ENCODE measurements at regions not wholly inside any gene's neighbourhood (a gene's known extent, or its start where the extent isn't known, plus 50 kb on each side); places are given as distances from the start of the nearest gene placed in this dataset.

DNA sequence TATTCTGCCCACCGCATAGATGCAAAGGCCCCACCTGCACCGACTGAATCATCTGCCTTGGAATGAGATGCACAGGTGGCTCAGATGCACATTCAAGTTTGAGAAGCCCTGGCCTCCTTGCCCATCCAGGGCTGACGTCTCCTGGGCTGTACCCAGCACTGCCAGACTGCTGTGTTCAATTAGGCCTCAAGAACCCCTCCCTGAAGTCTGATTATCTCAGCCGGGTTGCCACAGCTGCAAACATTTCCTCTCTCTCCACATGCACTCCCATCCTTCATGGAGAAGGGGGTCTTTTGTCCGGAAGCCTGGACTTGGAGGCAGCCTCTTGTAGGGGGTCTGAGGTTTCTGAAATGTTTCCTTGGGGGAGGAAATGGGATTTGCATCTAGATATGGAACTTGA is 459.4 kb upstream of the PROK2 start:
- no peak for DNase-seq

DNA sequence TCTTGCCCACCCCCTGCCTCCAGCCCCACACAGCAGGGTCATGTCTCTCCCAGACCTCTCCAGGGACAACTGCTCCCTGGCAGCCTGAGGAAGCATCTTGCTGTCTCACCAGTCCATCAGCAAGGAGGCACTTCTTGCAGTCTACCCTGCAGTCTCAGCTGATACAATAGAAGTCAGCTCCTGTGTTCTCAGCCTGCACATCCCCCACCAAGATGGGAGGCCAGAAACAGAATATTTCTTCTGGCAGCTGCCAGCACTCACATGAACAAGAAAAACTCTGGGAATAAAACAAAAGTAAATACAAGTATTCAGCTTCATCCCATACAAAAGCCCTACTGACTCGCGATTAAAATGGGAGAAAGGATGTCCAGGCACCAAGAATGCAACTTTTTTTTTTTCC is 457.4 kb upstream of the PROK2 start:
- no peak for DNase-seq

DNA sequence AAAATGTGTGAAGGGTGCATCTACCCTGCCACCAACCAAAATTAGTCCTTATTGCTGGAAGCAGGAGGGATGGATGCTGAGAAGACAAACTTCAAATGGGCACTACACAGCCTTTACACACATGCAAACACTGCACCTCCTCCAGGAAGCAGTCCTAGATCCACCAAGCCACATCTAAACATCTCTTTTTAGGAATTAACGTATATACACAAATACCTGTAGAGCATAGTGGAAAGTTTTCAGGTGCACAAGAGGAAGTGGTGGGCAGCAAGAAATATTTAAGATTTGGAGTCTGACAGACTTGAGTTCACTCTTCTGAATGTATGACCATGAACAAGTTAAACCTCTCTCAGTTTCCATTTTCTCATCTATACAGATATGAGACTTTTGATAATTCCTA is 456.6 kb upstream of the PROK2 start:
- DNase-seq, result no peak

DNA sequence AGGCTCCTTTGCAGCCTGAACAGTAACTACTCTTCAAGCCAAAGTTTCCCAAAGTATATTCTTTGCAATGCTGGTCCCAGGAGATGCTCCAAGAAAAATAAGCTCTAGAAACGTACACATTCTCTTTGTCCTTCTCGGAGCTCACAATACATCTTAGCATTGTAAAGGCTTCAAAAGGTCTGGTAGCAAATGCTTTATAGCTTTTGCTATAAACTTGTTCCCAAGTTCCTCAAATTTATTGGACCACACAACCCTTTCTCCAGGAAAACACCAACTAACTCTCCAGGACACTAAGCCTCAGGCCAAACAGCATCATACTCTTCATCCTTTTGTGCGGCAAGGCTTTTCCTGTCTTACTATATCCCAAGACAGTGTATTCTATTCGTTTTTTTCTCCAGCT is 455.6 kb upstream of the PROK2 start:
- DNase-seq, result no peak

DNA sequence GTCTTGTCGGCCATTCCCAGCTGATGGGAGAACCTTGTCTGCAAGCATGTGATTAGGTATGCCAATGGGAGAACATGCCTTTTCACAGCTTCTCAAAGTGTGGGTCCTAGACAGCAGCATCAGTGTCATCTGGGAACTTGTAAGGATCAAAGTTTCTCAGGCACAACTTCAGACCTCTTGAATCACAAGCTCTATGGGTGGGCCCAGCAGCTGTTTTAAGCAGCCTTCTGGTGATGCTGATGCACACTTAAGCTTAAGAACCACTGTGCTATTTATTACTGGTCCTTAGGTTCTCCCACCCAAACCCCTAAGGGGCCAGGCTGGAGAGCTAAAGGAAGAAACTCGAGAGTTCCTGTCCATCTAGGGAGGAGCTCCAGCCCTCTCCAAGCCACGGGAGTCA is 453.9 kb upstream of the PROK2 start:
- no peak for DNase-seq

DNA sequence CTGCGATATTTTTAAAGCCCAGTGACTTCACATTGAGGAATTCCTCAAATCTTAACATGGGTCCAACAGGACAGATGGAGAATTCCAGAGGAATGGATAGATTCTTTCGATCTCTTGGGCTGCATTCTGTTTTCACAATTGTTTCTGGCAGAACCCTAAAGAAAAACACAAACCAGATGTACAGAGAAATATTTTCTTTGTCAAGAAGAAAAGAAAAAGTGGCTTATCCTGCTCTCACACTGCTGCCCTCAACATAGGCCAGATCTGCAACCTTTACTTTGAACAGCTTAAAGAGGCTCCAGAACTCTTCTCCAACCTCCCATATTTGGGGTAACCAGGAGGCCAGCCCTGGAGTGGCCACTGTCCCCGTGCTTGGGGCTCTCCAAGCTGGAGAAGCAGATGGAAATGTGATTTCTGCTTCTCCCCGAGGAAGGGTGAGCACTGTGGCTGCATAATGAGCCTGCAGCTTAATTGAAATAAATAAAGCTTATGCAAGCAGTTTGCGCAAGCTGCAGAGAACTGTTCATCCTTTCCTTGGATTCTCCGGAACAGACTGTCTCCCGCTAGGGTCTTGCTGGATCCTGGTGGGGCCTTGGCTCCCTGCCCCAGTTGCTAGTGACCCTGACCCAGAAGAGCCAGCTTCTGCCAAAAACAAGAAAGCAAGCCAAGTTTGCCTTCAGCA is 453.2 kb upstream of the PROK2 start:
- DNase-seq, result no peak

DNA sequence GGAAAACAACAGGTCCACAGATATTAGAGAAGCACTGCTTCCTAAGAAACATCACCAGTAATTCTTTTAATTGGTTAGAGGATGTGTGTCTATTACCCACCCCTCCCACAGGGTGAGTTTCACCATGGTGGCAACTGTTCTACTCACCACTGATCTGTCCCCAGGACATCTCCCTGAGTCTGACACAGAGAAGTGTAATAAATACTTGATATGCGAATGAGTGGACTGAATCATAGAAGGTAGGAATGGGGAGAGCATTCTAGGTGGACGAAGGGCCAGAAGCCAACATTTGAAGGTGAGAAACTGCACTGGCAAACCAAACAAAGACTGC is 452.7 kb upstream of the PROK2 start:
- DNase-seq, result no peak

DNA sequence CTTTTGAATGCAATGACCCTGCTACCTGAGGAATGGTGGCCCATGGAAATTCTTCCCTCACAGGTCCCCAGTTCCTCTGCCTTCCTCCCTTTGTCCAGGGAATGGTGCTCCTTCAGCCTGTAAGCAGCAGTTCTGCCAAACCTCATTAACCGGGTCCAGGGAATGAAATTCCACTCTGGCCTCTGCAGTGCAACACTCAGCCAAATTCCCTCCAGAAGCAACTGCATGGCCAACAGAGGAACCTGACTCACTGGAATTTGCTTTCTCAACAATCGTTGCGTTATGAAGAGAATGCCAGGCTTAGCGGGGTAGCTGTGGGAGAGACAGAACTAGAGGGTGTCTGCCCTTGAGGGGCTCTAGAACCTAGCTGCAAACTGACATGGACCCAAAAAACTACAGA is 449.4 kb upstream of the PROK2 start:
- DNase-seq, result no peak

DNA sequence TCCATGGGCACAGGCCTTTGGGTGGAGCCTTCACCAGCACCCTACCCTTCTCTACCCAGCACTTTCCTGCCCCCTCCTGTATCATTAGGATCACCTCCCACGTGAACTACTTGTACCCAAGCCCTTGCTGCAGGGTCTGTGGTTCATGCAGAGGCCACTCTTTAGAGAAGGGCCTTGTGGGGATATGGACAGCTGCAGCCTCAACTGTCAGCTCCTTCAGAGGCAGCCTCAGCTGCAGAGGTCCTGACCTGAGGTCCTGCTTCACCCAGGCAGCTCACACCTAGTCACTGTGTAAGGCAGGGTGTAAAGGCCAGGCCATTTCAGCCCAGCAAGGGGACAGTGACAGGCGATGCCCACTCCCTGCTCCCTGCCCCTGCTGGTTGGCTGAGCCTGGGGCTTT is 448.6 kb upstream of the PROK2 start:
- no peak for DNase-seq

DNA sequence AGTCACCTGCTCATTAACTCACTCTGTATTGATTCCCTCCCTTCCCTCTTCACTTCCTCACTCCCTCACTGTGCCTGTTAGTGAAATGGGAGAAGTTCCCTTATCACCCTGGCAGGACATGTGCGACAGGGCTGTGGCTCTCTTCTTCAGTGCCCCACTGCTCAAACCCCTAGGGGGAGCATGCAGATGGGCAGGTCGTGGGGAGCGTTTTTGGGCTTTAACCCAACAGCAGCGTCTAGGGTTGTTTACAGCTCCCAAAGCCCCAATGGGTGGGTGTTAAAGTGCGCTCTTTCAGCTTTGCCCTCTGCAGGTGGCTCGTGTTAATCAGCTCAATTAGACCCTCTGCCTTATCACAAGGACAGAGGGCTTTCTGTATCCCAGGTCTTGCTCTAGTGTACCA is 447.8 kb upstream of the PROK2 start:
- DNase-seq, result no peak

DNA sequence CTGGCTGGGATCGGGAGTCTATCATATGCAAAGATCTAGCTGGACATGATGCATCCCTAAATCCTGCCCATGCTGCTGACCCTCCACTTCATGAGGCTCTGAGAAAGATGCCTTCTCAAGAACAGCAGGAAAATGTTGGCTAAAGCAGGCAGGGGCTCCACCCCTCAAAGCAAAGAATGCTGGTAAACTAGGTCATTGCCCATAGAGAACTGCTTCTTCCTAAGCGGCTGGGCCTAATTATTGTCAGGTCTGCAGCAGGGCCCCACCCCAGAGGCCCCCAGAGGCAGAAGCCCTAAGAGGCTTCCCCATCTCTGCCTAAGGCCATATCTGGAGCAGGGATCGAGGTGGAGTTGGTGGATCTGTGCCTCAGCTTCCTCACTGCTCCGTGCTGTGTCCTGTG is 447.4 kb upstream of the PROK2 start:
- DNase-seq, result no peak

DNA sequence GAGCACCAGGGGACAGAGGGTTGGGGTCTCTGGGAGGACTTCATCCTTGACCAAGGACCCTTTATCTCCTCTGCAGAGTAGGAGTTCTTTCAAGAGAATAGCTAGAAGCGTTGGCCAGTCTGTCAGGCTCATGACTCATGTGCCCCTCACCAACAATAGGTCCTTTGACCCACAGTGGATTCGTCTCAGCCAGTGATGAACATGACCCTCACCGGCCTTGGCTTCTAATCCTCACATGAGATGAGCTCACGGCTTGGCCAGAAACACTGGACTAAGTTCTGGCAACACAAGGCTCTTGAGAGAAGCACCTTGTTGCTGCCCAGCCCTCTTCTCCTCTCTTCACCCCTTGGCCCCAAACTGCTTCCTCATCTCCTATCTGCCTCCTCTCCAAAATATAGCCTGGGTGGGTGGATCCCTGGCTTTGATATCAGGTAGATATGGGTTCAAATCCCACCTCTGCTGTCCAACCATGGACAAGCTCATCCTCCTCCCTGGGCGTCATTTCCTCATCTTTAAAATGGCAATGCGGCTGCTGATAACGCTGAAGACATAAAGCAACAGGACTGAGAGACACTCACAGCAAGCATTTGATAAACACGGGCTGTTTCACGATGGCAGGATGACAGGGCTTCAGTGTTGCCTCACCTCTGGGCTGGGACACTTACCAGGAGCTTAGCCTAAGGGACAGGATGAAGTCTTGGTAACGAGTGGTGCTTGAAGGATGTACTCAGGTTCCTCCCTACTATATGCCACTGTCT is 446.7 kb upstream of the PROK2 start:
- no peak for DNase-seq

DNA sequence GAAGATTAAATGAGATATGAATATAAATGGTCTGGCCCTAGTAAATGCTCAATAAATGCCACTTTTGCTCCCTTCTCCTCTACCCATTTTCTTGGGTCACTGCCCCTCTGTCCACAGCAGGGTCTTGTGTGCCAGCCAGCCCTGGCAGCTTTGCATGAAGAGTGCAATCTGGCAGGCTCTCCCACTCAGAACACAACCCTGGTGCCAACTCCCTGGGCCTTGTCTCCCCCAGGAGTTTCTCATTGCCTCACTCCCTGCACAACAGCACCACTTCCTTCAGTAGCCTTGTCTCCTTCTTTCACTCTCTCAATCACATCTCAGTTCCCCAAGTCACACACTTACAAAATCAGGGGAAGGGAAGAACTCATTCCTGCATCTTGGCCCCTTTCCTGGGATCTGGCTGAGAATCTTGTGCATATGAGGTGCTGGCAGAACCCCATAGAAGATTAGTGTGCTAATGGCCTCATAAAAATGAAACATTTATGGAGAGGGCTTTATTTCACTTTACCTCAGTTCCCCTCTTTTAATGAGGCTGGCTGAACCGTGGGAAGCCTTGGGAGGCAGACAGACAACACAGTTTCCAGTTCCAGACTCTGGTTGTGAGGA is 445.9 kb upstream of the PROK2 start:
- DNase-seq, result no peak

DNA sequence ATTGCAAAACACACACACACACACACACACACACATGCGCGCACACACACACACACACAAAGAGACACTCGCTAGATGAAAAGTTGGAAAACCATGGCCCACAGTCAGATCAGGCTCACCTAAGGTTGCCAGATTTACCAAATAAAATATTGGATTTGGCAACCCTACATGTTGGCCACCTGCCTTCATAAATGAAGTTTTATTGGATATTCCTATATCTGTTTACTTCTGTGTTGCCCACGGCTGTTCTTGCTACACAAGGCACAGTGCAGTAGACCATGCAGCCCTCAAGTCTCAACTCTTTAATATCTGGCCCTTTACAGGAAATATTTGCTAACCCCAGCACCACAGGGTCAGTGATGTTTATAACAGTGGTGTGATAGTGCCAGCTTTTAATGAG is 445.0 kb upstream of the PROK2 start:
- DNase-seq, result no peak

DNA sequence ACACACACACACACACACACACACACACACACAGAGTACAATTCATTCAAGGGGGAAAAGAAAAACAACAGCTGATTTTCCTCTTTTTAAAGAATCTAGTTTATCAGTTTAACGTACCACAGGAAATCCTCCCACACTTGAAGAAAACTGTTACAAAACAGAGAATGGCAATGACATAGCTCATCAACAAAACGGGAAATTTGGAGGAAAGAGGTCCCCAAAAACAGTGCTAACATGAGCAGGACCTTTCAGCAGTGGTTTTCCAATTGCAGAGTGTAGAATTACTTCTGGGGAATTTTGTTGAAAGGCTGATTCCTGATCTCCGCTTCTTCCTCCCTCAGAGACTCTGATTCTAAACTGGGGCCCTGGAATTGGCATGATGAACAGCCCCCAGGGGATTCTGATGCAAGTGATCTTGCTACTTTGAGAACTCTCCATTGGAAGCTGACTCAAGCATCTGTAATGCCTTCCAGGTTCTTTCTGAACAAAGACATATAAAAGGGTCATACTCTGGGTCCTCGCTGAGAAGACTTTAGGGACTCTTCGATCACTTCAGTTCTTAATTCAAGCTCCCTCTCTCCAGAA is 442.6 kb upstream of the PROK2 start:
- no peak for DNase-seq

DNA sequence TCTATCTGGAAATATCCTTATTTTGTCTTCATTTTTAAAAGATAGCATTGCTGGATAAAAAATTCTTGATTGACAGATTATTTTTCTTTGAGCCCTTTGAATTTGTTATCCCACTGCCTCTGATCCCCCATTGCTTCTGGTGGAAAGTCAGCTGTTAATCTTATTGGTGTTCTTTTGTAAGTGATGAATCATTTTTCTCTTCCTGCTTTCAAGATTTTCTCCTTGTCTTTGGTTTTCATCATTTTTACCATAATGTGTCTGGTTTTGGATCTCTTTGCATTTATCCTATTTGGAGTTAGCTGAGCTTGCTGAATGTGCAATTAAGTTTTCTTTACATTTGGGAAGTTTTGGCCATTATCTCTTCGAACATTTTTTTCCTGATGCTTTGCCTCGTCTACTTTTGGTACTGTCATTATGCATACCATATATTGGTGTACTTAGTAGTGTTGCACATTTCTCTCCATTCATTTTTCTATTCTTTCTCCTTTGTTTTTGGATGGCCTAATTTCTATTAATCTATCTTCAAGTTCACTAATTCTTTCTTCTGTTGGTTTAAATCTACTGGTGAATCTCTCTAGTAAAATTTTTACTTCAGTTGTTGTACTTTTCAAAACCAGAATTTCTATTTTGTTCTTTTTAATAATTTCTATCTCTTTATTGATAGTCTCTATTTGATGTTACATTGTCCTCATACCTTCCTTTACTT is 440.0 kb upstream of the PROK2 start:
- DNase-seq, result no peak

DNA sequence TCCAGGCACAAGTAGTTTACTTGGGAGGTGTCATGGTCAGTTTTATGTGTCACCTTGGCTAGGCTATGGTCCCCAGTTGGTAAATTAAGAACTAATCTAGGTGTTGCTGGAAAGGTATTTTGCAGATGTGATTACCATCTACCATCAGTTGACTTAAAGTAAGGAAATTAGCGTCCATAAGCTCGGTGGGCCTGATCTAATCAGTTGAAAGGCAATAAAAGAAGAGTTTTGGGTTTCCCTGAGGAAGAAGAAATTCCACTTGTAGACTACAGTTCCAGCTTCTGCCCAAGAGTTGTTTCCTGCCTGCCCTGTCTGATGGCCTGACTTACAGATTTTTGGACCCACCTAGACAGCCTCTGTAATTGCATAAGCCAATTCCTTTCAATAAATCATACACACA is 438.7 kb upstream of the PROK2 start:
- DNase-seq, result no peak

DNA sequence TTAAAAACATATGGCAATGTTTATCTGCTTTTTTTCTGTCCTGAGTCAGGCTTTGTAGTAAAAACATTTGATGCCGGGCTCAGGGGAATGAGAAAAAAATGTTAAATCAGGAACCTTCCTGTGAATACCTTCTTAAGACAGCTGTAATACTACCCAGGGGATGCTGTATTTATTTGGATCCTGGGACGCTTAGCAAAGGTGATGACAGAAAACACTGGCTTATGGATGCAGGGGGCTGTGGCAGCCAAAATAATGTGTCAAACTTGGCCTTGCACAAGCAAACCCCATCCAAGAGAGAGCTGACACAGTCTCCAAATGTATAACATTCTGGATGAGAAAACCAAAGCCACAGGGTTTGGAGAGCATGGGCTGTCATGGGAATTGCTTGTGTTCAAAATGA is 438.2 kb upstream of the PROK2 start:
- no peak for DNase-seq

DNA sequence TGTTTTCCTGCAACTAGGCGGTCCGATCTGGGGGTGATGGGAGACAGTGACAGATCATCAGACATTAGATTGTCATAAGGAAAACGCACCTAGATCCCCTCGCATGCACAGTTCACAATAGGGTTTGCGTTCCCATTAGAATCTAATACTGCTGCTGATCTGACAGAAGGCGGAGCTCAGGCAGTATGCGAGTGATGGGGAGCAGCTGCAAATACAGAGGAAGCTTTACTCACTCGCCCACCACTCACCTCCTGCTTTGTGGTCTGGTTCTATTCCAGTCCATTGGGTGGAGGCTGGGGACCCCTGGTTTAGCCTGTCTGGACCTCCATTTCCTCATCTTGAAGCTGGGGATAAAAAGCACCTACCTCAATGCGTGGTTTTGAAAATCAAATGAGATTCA is 437.5 kb upstream of the PROK2 start:
- DNase-seq, result no peak

DNA sequence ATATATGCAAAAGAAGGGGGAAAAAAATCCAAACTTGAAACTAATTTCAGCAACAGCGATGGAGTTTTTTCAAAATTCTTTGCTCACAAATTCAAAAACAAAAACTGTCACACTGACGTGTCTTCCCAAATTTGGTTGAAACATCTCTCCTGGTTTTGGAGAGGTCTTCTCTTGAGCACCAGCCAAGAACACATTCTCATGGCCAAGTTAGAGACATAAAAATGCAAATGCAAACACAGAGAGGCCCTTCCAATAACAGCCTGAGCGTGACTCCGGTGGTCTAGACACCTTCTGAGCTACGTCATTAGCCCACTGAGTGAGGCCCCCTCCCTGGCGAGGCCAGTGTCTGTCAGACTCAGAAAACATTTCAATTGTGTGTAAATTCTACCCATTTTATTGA is 436.0 kb upstream of the PROK2 start:
- DNase-seq, result no peak

DNA sequence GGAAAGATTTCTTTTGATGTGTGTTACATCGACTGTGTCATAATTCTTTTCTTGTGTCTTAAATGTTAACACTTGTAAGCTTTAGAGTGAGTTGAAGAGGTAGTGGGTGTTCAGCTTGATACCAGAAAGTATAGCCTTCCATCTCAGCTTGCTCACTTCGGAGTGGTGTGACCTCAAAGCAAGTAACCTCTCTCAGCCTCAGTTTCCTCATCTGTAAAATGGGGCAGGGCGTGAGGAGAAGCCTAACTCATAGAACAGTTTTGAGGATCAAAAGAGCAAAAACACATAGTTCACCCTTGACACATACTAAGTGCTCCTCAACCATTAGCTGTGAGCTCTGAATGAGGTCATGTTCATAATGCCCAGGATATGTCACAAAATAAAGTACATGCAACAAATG is 434.8 kb upstream of the PROK2 start:
- DNase-seq, result no peak

DNA sequence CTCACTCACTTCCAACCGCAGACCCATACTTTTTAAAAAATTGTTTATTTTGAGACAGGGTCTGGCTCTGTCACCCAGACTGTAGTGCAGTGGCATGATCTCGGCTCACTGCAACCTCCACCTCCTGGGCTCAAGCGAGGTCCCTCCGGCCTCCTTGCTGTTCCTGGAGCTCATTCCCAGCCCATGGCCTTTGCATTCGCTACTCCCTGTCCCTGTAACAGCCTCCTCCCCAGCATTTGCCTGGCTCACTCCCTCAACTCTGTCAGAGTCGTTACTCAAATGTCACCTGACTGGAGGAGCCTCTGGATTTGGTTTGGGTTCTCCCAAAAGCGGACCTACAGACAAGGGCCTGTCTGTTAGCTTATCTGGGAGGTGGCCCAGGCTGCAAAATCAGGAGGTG is 432.6 kb upstream of the PROK2 start:
- no peak for DNase-seq

DNA sequence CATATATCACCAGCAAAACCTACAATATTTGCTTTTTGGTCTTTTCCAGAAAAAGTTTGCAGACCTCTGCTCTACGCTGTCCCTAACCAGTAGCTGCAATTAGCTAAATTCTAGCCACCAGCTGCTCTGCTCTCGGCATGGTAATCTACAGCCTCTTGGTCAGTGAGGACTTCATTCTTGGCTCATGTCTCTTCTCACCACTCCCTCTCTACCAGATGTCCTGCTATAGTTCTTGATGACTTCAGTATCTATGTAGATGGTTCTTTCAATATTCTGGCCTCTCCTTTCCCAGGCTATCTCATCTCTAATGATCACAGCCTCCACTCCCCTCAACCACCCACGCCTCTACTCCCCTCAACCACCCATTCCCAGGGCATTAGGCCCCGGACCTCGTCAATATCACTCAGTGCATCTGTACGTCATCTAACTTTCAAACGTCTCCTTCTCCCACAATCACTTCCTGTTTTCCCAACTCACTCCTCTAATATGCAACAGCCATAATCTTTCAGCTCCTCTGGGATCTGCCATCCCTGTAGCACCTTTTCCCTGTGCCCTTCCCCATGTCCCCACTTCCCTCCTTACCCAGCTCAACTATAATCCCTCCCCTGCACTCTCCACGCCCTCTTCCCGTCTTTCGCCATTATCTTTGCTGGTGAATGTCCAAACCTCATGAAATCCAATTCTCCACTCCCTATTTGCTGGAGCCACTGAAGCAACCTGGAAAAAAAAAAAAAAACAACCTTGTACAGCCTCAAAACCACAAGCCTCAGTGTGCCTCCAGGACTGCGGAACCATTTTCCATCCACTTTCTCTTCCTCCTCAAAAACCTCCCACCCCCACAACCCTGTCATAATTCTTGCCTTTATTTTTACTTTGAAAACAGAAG is 429.4 kb upstream of the PROK2 start:
- no peak for DNase-seq

Data from activated naive CD4-positive, alpha-beta T cell treated with Interleukin-2 at 50 U/mL for 16 hours (primary cell).